Natural killer cell (primary cell): ENCODE measurements at regions not wholly inside any gene's neighbourhood (a gene's known extent, or its start where the extent isn't known, plus 50 kb on each side); places are given as distances from the start of the nearest gene placed in this dataset.

Source experiments
- ATAC-seq, 3 donors: fragments of 150-1000 bp in 2 of 3; fragments of 200-7000 bp in 1 of 3; cut with Tn5 transposase; 1 replicate in 1 of 3; 2 replicates in 2 of 3; pipeline ENCODE4 v1.10.0; 2021; ENCODE audit warnings: mild to moderate bottlenecking in 2 of 3, moderate library complexity in 2 of 3
- DNase-seq, 2 donors: peaks; one replicate each; pipeline versions ENCODE4 v3.0.0 to v3.0.0-alpha.2; 2013 to 2021; ENCODE audit warnings: mixed read lengths in 1 of 2
- H3K27ac ChIP-seq: one replicate; pipeline ENCODE4 v1.5.1; 2013; ENCODE audit warnings: mild to moderate bottlenecking, low read length
- H3K27me3 ChIP-seq: one replicate; pipeline ENCODE4 v1.6.1; 2013; ENCODE audit warnings: low read length; ENCODE audit not compliant: control insufficient read depth, insufficient read depth
- H3K36me3 ChIP-seq: one replicate; pipeline ENCODE4 v1.6.1; 2013; ENCODE audit warnings: low read length; ENCODE audit not compliant: control insufficient read depth, insufficient read depth
- H3K4me1 ChIP-seq: one replicate; pipeline ENCODE4 v1.6.1; 2013; ENCODE audit warnings: low read length; ENCODE audit not compliant: control insufficient read depth, insufficient read depth
- H3K4me3 ChIP-seq: one replicate; pipeline ENCODE4 v1.5.1; 2013; ENCODE audit warnings: low read length
- H3K9me3 ChIP-seq: one replicate; pipeline ENCODE4 v1.6.1; 2013; ENCODE audit warnings: low read length; ENCODE audit not compliant: control insufficient read depth, insufficient read depth
- H3K27ac Mint-ChIP-seq, 2 donors: one replicate each; pipeline ENCODE4 v1.8.0; 2022; ENCODE audit warnings: mild to moderate bottlenecking in 2 of 2, mixed read lengths in 2 of 2, moderate library complexity in 1 of 2
- H3K27me3 Mint-ChIP-seq, 2 donors: one replicate each; pipeline ENCODE4 v1.8.0; 2022; ENCODE audit warnings: low read depth in 2 of 2, mixed read lengths in 2 of 2
- H3K36me3 Mint-ChIP-seq: one replicate; pipeline ENCODE4 v1.8.0; 2022; ENCODE audit warnings: mixed read lengths
- H3K4me1 Mint-ChIP-seq, 2 donors: one replicate each; pipeline ENCODE4 v1.8.0; 2022; ENCODE audit warnings: mixed read lengths in 2 of 2
- H3K4me3 Mint-ChIP-seq: one replicate; pipeline ENCODE4 v1.8.0; 2022; ENCODE audit warnings: mild to moderate bottlenecking, moderate library complexity, mixed read lengths
- H3K9me3 Mint-ChIP-seq, 2 donors: one replicate each; pipeline ENCODE4 v1.8.0; 2022; ENCODE audit warnings: mixed read lengths in 2 of 2
- WGBS: methylation state at CpG from one replicate; pipeline ENCODE4 v1.1.7; 2013; ENCODE audit warnings: missing lambda C conversion rate; ENCODE audit not compliant: insufficient coverage; 5-methylcytosine and 5-hydroxymethylcytosine counted together
- intact Hi-C: fragments of 100-400 bp; cut with micrococcal nuclease; formaldehyde crosslinking; loops from one replicate; pipeline ENCODE4 v1.14.2; 2022
- TF ChIP-seq, protein P1 (sequence below): fragments of 200-600 bp; IDR thresholded peaks from one replicate; pipeline ENCODE4 v1.8.0; 2022; ENCODE audit warnings: antibody characterized with exemption

DNA sequence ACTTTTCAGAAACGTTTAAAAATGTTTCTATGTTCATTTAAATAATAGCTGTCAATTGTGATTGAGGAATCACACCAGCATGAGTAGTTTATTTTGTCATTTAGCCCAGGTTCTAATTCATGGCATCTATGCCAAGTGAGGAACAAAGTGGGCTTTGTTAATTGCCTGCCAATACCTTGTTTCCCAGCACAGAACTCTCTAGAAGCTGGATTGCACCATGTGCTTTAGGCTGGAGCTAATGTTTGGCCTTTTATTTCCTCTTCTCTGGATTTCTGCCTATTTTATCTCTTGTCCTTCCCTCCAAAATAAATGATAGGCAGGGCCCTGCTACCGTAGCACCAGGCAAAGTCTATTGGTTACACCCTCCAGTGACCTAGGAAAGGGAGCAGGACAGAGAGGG is 109.9 kb upstream of the ITGB1 start:
- H3K36me3 ChIP-seq: no peaks in the 10 kb centered on the region
- intact Hi-C loops: no loop called here
- Mint-ChIP-seq H3K4me1 (peaks cover 10 to 14% of the 10 kb centered on the region in 2 donors), H3K27me3 (peaks cover 0 to 2% of the 10 kb centered on the region in 2 donors), H3K27ac (no peak overlapping the region), H3K4me3 (no peak overlapping the region), H3K9me3 (no peaks in the 10 kb centered on the region), H3K36me3 (no peaks in the 10 kb centered on the region)
- no peak overlapping the region for H3K4me3 ChIP-seq
- TF ChIP-seq, protein P1, sequence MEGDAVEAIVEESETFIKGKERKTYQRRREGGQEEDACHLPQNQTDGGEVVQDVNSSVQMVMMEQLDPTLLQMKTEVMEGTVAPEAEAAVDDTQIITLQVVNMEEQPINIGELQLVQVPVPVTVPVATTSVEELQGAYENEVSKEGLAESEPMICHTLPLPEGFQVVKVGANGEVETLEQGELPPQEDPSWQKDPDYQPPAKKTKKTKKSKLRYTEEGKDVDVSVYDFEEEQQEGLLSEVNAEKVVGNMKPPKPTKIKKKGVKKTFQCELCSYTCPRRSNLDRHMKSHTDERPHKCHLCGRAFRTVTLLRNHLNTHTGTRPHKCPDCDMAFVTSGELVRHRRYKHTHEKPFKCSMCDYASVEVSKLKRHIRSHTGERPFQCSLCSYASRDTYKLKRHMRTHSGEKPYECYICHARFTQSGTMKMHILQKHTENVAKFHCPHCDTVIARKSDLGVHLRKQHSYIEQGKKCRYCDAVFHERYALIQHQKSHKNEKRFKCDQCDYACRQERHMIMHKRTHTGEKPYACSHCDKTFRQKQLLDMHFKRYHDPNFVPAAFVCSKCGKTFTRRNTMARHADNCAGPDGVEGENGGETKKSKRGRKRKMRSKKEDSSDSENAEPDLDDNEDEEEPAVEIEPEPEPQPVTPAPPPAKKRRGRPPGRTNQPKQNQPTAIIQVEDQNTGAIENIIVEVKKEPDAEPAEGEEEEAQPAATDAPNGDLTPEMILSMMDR: no peak
- H3K27ac ChIP-seq: no peak overlapping the region
- H3K27me3 ChIP-seq: no peaks in the 10 kb centered on the region
- DNase-seq (no peak), ATAC-seq (no peak)
- WGBS: 87% methylated on average over 2 of the region's 2 CpGs
- H3K9me3 ChIP-seq: no peaks in the 10 kb centered on the region
- H3K4me1 ChIP-seq: peaks cover 5% of the 10 kb centered on the region

DNA sequence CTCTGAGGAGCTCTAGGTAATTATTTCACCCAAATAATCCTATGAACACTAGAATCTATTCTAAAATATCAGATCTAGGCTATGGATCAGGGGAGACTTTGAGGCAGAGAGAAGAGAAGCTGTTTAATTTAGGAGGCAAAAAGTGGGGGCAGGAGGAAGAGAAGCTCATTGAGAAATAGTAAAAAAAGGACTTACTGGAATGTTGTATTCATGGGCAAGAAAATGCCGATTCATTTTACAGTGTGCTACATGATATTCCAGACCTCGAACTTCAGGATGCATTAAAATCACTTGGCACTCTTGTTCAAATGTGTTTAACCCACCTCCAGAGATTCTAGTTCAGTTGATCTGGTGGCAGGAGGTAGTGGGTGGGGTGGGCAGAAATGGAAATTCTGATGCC is 109.5 kb upstream of the ITGB1 start:
- Histone ChIP-seq H3K9me3 (no peaks in the 10 kb centered on the region), H3K4me3 (no peak overlapping the region), H3K36me3 (no peaks in the 10 kb centered on the region), H3K27ac (no peak overlapping the region), H3K27me3 (no peaks in the 10 kb centered on the region), H3K4me1 (peaks cover 5% of the 10 kb centered on the region)
- no peak overlapping the region for H3K4me3 Mint-ChIP-seq
- no peaks in the 10 kb centered on the region for H3K36me3 Mint-ChIP-seq
- whole genome bisulfite sequencing: 91% methylated on average over 2 of the region's 2 CpGs
- no peaks in the 10 kb centered on the region for H3K9me3 Mint-ChIP-seq
- intact Hi-C loops: no loop called here
- peaks cover 10 to 14% of the 10 kb centered on the region in 2 donors for H3K4me1 Mint-ChIP-seq
- no peak for DNase-seq
- ATAC-seq: no peak
- peaks cover 0 to 2% of the 10 kb centered on the region in 2 donors for H3K27me3 Mint-ChIP-seq
- TF ChIP-seq, protein P1: no peak
- H3K27ac Mint-ChIP-seq: no peak overlapping the region

DNA sequence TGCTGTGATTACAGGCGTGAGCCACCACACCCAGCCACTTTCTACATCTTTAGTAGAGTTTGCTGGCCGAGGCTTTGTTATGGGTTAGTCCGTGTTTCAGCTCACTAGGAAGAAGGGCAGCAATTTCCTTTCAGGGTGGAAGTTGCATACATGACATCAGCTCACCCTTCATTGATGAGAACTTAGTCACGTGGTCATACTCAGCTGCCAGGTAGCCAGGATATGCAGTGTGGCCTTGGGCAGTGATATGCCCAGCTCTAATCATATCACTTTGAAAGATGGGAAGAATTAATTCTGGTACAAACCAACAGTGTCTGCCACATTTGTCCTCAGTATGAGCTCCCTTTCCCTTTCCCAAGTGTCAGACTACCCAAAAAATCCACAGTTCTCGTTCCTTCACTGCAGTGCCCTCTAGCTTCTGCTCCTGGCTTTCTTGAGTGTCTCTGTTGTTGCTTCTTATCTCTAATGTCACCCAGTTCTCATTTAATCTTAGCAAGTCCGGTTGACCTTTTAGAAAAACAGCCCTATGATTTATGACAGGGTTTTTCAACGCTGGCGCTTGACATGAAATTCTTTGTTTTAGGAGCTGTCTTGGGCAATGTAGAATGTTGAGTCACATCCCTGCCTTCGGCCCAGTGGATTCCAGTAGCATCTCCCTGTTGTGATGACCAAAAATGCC is 108.7 kb upstream of the ITGB1 start:
- Mint-ChIP-seq H3K27ac (no peak overlapping the region), H3K9me3 (no peaks in the 10 kb centered on the region), H3K36me3 (no peaks in the 10 kb centered on the region), H3K27me3 (peaks cover 0 to 2% of the 10 kb centered on the region in 2 donors), H3K4me1 (peaks cover 10 to 14% of the 10 kb centered on the region in 2 donors), H3K4me3 (no peak overlapping the region)
- Histone ChIP-seq H3K4me1 (peaks cover 5% of the 10 kb centered on the region), H3K27ac (no peak overlapping the region), H3K9me3 (no peaks in the 10 kb centered on the region), H3K4me3 (no peak overlapping the region), H3K36me3 (no peaks in the 10 kb centered on the region), H3K27me3 (no peaks in the 10 kb centered on the region)
- ATAC-seq (no peak), DNase-seq (no peak)
- 80% methylated on average over 9 of the region's 9 CpGs for WGBS
- intact Hi-C loops: no loop called here
- TF ChIP-seq, protein P1: no peak

DNA sequence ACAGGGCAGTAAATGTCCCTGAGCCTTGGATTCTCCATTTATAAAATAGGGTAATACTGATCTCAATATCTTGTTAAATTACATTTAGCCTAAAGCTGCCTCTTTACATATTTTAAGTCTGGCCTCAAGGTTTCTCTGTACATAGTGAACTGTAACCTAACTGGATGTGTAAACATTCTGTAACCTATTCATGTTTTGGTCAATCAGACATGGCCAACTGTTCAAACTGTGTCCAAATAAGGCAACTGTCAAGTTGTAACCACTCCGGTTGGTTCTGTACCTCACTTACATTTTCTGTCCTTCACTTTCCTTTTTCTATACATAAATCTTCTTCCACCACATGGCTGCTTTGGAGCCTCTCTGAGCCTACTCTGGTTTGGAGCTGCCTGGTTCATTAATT is 107.1 kb upstream of the ITGB1 start:
- Mint-ChIP-seq H3K27me3 (peaks cover 0 to 2% of the 10 kb centered on the region in 2 donors), H3K27ac (no peak overlapping the region), H3K9me3 (no peaks in the 10 kb centered on the region), H3K4me1 (peaks cover 16 to 18% of the 10 kb centered on the region in 2 donors), H3K4me3 (no peak overlapping the region), H3K36me3 (no peaks in the 10 kb centered on the region)
- Histone ChIP-seq H3K36me3 (no peaks in the 10 kb centered on the region), H3K27me3 (no peaks in the 10 kb centered on the region), H3K9me3 (no peaks in the 10 kb centered on the region), H3K27ac (no peak overlapping the region), H3K4me3 (no peak overlapping the region), H3K4me1 (peaks cover 5% of the 10 kb centered on the region)
- intact Hi-C loops: no loop called here
- TF ChIP-seq, protein P1: no peak
- ATAC-seq (no peak), DNase-seq (no peak)
- 83% methylated on average over 1 of the region's 1 CpG for WGBS
